Breast epithelium (tissue), 3 donors: ENCODE measurements at regions not wholly inside any gene's neighbourhood (a gene's known extent, or its start where the extent isn't known, plus 50 kb on each side); places are given as distances from the start of the nearest gene placed in this dataset.

Experiments used
- POLR2A ChIP-seq: fragments of 450-650 bp; IDR thresholded peaks from one replicate; pipeline ENCODE4 v1.6.1; 2016; ENCODE audit warnings: antibody characterized with exemption, mild to moderate bottlenecking, moderate library complexity
- POLR2AphosphoS5 ChIP-seq, 3 donors: sonication (generic); formaldehyde crosslinking; IDR thresholded peaks; one replicate each; pipeline ENCODE4 v1.6.1; 2017; ENCODE audit warnings: antibody characterized with exemption in 3 of 3
- TF ChIP-seq, protein P1 (sequence below), 3 donors: fragments of 450-650 bp; IDR thresholded peaks; one replicate each; pipeline ENCODE4 v1.5.1; 2016 to 2017; ENCODE audit warnings: antibody characterized with exemption in 3 of 3, mild to moderate bottlenecking in 3 of 3, moderate library complexity in 3 of 3

DNA sequence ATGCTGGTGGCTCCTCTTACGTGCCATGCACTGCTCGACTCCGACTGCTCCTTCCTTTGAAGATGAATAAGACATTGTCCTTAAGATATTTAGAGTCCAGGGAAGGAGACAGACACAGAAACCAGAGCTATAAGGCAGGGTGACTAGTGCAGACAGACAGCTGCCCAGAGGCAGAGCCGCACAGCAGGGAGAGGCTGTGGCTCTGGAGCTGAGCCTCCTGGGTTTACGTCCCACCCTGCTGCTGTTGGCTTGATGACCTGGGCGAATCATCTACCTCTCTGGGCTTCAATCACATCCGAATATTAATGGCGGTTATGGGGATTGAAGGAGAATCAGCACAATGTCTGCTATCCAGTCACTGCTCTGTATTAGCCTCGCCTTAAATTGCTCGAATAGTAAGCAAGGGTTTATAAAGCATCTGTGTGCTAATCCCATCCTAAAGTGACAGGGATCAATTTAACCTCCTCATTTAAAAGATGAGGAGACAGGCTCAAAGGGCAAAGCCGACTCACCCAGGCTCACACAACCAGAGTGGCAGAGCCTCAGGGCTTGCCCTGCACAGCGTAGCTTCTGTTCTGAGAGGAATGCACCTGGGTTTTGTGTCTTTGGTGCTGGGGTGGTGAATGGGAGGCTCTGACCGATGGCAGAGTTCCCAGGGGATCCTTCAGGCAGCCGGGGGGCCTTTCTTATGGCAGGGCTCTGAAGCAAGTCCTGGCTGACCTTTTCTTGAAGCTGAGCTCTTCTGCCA lies 284.1 kb downstream of the MYCN start:
- TF ChIP-seq, protein P1, sequence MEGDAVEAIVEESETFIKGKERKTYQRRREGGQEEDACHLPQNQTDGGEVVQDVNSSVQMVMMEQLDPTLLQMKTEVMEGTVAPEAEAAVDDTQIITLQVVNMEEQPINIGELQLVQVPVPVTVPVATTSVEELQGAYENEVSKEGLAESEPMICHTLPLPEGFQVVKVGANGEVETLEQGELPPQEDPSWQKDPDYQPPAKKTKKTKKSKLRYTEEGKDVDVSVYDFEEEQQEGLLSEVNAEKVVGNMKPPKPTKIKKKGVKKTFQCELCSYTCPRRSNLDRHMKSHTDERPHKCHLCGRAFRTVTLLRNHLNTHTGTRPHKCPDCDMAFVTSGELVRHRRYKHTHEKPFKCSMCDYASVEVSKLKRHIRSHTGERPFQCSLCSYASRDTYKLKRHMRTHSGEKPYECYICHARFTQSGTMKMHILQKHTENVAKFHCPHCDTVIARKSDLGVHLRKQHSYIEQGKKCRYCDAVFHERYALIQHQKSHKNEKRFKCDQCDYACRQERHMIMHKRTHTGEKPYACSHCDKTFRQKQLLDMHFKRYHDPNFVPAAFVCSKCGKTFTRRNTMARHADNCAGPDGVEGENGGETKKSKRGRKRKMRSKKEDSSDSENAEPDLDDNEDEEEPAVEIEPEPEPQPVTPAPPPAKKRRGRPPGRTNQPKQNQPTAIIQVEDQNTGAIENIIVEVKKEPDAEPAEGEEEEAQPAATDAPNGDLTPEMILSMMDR (IDR thresholded peaks at IDR 0.05) = no peak
- TF ChIP-seq POLR2A = no peak
- no peak for TF ChIP-seq POLR2AphosphoS5 (IDR thresholded peaks at IDR 0.05)
